Right renal pelvis (tissue), 4 donors: ENCODE measurements at regions not wholly inside any gene's neighbourhood (a gene's known extent, or its start where the extent isn't known, plus 50 kb on each side); places are given as distances from the start of the nearest gene placed in this dataset.

Source experiments
- DNase-seq, 4 donors: peaks; one replicate each; pipeline ENCODE4 v3.0.0-alpha.2; 2013; ENCODE audit warnings: low read depth in 4 of 4, low spot score in 3 of 4, missing footprints in 1 of 4

- DNase-seq, result no peak
Observed at GRCh38 chr12:77504466-77504865, 326.2 kb upstream of the NAV3 start.

- DNase-seq, result no peak
Observed at GRCh38 chr12:77500089-77500488, 330.6 kb upstream of the NAV3 start.

GRCh38 chr12:77497647-77498046, 333.0 kb upstream of the NAV3 start:
- DNase-seq, result no peak

DNA sequence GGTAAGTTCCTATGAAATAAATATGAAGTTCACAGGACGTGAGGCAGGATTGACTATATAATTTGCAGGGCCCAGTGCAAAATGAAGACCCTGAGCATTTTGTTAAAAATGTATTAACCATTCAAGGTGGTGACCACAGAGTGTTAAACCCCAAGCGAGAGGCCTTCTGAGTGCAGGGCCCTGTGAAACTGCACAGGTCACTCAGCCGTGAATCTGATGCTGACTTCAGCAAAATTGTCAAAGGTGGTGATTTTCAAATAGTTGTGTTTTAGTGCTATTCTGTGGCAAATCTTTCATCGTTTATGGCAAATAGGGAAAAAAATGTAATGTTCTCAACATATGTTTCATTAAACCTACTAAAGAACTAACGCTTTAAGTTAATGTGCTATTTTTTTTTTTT, 334.0 kb upstream of the NAV3 start:
- DNase-seq, result no peak

- DNase-seq, result no peak
Observed at GRCh38 chr12:77494296-77494695, 336.4 kb upstream of the NAV3 start.

- DNase-seq, result no peak
Observed at GRCh38 chr12:77493302-77494168, 337.2 kb upstream of the NAV3 start.

GRCh38 chr12:77492536-77492935, 338.2 kb upstream of the NAV3 start:
- no peak for DNase-seq

DNA sequence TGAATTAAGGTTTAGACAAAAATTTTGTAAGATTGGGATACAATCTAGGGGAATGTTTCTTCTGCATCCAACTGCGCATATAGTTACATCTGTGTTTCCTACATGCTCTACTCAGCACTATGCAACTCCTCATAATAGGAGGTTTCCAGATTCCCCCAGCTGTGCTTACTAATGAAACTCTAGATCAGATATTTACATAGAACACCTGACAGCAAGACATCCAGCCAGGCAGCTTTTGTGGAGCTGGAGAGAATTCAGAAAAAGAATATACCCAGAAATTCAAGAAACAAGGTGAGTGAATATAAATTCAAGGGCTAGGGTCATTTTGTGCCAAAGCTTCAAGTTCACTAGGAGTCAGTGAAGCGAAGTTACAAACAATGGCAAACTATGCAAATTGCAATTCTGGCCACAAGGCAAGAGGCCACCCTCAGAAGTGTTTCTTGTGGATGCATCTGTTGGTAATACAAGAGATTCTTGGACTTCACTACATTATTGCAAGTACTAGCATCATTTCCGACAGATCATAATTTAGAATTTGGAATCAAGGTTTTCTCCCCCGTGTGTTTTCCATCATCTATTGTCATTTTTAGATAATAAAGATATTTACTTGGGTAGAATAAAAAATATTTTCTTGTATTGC, 341.2 kb upstream of the NAV3 start:
- no peak for DNase-seq

DNA sequence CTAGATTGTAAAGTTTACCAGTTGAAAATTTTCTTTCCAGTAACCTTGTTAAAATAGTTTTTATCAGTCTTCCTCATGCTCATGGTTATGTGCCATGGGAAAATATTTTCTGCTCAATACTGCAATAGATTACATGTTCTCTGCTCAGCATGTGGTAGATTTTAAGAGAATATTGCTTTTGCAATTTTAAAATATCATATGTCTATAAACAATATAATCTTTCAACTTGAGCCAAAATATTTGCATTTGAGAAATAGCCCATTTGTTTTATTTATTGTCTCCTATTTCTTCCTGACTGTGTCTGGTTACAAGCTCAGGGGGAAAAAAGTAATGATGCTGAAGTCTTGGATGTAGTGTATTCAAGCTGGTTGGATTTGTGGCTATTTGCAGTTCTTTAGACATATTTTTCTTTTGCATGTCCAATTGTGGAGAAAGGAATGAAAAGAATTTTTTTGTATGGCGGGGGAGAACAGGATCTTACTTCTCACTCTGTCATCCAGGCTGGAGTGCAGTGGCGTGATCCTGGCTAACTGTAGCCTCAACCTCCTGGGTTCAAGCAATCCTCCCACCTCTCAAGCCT, 342.6 kb upstream of the NAV3 start:
- DNase-seq, result no peak

DNA sequence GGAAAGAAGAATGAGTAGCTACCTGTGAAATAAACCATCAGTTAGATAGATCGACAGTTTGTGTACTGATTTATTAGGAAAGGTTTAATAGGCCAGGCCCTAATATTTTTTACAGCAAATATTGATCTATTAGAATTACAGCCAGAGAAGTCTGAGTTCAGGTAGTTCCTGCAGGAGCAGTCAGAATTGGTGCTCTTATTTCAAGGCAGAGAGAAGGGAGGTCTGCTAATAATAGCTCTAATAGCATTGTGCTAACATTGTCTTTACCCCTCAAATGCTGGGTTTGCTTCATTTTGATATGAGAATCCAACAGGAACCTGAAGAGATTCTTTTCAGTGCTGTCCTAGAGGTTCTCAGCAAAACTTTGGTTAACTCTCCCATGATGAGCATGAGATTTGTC, 343.8 kb upstream of the NAV3 start:
- DNase-seq, result no peak

DNA sequence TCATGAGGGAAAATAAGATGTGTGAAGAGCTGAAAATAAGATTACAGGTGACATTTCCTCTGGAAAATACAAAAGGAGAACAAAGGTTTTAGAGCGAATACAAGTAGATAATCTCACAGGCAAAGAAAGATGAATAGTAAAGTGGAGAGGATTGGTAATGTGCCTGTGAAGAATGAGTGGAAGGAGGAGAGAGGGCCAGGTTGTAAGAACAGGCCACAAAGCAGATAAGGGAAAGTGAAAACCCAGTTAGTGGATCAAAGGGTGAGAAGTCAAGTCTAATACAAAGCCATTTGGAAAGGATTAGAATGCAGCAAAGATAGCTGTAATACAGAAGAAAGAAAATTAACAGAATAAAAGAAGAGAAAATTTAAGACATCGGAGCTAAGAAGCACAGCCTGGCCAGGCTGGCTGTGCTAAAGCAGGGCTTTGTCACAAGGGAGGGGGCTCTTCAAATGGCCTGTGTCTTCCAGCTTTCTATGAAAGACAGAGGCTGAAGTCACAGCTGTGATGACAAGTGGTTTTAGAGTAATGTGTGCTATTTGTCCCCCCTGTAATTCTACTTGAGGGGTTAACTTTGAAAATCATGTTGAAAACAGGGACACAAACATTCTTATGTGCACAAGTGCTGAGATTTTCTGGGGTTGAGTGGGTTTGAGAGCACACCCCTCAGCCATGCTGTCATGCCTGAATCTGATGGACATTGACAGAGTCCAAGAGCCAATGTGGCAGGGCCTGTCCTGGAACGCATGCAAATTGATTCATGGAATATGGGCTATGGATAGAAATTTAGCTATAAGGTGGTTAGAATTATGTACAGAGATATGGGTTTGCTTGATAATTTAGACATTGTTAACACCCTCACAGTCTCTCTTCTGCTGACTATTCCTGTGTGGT, 344.5 kb upstream of the NAV3 start:
- DNase-seq, result no peak

- no peak for DNase-seq
Observed at GRCh38 chr12:77481687-77482086, 349.0 kb upstream of the NAV3 start.

GRCh38 chr12:77477907-77478533, 352.7 kb upstream of the NAV3 start:
- DNase-seq, result no peak

DNA sequence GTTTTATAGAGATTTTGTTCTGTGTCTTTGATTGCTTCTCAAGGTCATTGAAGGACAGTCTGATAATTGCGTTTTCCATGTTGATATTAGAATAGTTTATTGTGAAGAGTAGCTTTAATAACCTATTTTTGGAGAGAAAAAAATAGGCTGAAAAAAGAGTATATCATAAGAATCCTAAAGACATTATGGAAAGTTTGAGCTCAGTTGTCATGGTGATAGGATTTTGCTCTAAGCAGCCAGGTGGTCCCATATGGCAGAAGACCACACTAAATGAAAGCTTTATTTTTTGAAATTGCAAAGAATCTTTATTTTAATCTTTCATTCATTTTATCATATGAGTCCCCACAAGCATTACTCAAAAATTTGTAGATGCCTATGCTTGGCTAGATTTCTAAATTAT, 358.9 kb upstream of the NAV3 start:
- DNase-seq, result no peak

- DNase-seq, result no peak
Observed at GRCh38 chr12:77469578-77470333, 360.9 kb upstream of the NAV3 start.

- DNase-seq, result no peak
Observed at GRCh38 chr12:77442633-77443032, 377.3 kb upstream of the E2F7 start.

DNA sequence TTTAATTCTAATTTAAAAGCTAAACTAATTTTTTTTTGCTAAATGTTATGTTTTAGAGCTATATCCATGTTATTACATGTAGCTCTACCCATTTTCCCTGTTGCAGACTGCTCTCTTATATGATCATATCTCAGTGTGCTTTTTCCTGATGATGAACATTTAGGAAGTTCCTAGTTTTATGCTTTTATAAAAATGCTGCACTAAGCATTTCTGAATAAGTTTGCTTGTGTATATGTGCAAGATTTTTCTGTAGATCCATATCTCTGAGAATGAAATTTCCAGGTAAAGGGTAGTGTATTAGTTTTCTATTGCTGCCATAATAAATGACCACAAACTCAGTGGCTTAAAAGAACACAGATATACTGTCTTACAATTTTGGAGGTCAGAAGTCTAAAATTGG, 374.4 kb upstream of the E2F7 start:
- no peak for DNase-seq

DNA sequence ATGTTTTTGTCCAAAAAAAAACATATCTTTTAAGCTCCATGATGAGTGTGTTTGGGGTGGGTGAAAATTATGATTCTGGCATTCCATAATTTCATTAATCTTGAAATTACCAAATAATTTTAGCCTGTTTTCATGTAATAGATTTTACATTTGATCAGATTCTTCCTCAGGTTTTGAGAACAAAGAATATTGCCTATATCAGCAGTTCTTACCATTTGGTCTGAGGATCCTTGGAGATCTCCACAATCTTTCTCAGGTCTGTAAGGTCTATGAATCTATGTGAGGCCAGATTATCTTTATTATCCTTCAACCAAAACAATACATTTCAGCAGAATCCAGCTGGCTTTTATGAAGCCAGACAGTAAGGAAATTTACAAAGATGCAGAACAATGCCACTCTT, 373.3 kb upstream of the E2F7 start:
- no peak for DNase-seq

GRCh38 chr12:77437206-77437605, 371.8 kb upstream of the E2F7 start:
- DNase-seq, result no peak
